Esophagus muscularis mucosa (tissue), 4 donors: ENCODE measurements at regions not wholly inside any gene's neighbourhood (a gene's known extent, or its start where the extent isn't known, plus 50 kb on each side); places are given as distances from the start of the nearest gene placed in this dataset.
"Not testable (repeated sequence)": the region's sequence is repeated elsewhere in the genome, so short reads cannot be mapped to it uniquely, and the experiment has no call there.

ENCODE experiments used
- DNase-seq: peaks from one replicate; pipeline ENCODE4 v3.0.0-alpha.2; 2017; ENCODE audit errors: extremely low spot score
- H3K27ac ChIP-seq, 4 donors: fragments of 200-600 bp; sonication (generic); replicated peaks in 1 of 4; 1 replicate in 3 of 4; 2 replicates in 1 of 4; pipeline ENCODE4 v1.5.1; 2016 to 2019; ENCODE audit warnings: mild to moderate bottlenecking in 1 of 4
- H3K27me3 ChIP-seq, 4 donors: fragments of 200-600 bp; sonication (generic); one replicate each; pipeline versions ENCODE4 v1.5.1 to v1.6.0; 2016 to 2019
- H3K36me3 ChIP-seq, 4 donors: fragments of 200-600 bp; sonication (generic); one replicate each; pipeline ENCODE4 v1.5.1; 2016 to 2019
- H3K4me1 ChIP-seq, 4 donors: fragments of 200-600 bp; sonication (generic); one replicate each; pipeline ENCODE4 v1.5.1; 2016 to 2019
- H3K4me3 ChIP-seq, 4 donors: fragments of 200-600 bp; sonication (generic); 1 replicate in 2 of 4; 2 replicates in 2 of 4; pipeline ENCODE4 v1.5.1; 2016 to 2019; ENCODE audit warnings: mild to moderate bottlenecking in 4 of 4, moderate library complexity in 1 of 4
- H3K9me3 ChIP-seq, 4 donors: fragments of 200-600 bp; sonication (generic); 1 replicate in 3 of 4; 2 replicates in 1 of 4; pipeline ENCODE4 v1.5.1; 2016 to 2019
- EP300 ChIP-seq: sonication (generic); formaldehyde crosslinking; IDR thresholded peaks from one replicate; pipeline ENCODE4 v1.6.1; 2017; ENCODE audit warnings: antibody characterized with exemption
- POLR2A ChIP-seq: fragments of 450-650 bp; IDR thresholded peaks from one replicate; pipeline ENCODE4 v1.6.1; 2017; ENCODE audit warnings: antibody characterized with exemption, moderate library complexity, mild to moderate bottlenecking, low read depth
- POLR2AphosphoS5 ChIP-seq, 2 donors: sonication (generic); formaldehyde crosslinking; IDR thresholded peaks; one replicate each; pipeline ENCODE4 v1.6.1; 2017; ENCODE audit warnings: antibody characterized with exemption in 2 of 2
- WGBS: methylation state at CpG from one replicate; pipeline ENCODE4 v1.1.5; 2018; 5-methylcytosine and 5-hydroxymethylcytosine counted together
- intact Hi-C: fragments of 100-400 bp; cut with DNase I; formaldehyde crosslinking; loops from one replicate; pipeline ENCODE4 v1.15.1; 2023
- TF ChIP-seq, protein P1 (sequence below), 3 experiments: fragments of 200-600 bp in 2 of 3; fragments of 450-650 bp in 1 of 3; sonication (generic) in 2 of 3; IDR thresholded peaks; one replicate each; pipeline ENCODE4 v1.5.1; 2017 to 2019; ENCODE audit warnings: antibody characterized with exemption in 3 of 3, mild to moderate bottlenecking in 2 of 3, moderate library complexity in 1 of 3

- H3K4me3 ChIP-seq = no peak overlapping the region
- intact Hi-C loops = no loop called here
- TF ChIP-seq, protein P1, sequence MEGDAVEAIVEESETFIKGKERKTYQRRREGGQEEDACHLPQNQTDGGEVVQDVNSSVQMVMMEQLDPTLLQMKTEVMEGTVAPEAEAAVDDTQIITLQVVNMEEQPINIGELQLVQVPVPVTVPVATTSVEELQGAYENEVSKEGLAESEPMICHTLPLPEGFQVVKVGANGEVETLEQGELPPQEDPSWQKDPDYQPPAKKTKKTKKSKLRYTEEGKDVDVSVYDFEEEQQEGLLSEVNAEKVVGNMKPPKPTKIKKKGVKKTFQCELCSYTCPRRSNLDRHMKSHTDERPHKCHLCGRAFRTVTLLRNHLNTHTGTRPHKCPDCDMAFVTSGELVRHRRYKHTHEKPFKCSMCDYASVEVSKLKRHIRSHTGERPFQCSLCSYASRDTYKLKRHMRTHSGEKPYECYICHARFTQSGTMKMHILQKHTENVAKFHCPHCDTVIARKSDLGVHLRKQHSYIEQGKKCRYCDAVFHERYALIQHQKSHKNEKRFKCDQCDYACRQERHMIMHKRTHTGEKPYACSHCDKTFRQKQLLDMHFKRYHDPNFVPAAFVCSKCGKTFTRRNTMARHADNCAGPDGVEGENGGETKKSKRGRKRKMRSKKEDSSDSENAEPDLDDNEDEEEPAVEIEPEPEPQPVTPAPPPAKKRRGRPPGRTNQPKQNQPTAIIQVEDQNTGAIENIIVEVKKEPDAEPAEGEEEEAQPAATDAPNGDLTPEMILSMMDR (IDR thresholded peaks at IDR 0.05) = no peak
- TF ChIP-seq POLR2A = no peak
- TF ChIP-seq POLR2AphosphoS5 (IDR thresholded peaks at IDR 0.05) = no peak
- no peak for TF ChIP-seq EP300
- no peaks in the 10 kb centered on the region for H3K27me3 ChIP-seq
- no peak for DNase-seq
- no peak overlapping the region for H3K27ac ChIP-seq
- no peaks in the 10 kb centered on the region for H3K9me3 ChIP-seq
- H3K4me1 ChIP-seq = no peaks in the 10 kb centered on the region
- no peaks in the 10 kb centered on the region for H3K36me3 ChIP-seq
Observed at GRCh38 chr18:68391801-68392200, 323.1 kb downstream of the TMX3 start.

DNA sequence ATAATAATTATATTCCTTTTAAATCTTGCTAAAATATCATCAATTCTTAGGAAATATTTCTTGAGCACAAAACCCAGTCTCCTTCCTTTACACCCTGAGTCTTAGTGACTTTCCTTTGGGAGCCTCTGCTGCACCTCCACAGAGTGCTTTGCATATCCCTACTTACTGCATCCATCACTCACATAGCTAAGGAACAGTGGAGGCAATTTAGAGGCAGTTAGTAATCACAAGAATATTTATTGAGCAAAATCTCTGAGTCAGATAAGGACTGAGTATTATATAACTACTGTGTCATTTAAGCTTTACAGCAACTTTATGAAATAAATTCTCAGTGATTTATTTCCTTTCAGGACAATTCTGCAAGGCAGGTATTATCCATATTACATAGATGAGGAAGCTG, 327.7 kb downstream of the TMX3 start:
- no peaks in the 10 kb centered on the region for H3K27me3 ChIP-seq
- intact Hi-C loops = no loop called here
- H3K27ac ChIP-seq = no peak overlapping the region
- peaks cover 0 to 3% (median 0%) of the 10 kb centered on the region in 4 donors for H3K9me3 ChIP-seq
- no peaks in the 10 kb centered on the region for H3K4me1 ChIP-seq
- no peak for DNase-seq
- H3K36me3 ChIP-seq = no peaks in the 10 kb centered on the region
- no peak for TF ChIP-seq POLR2A
- H3K4me3 ChIP-seq = no peak overlapping the region

DNA sequence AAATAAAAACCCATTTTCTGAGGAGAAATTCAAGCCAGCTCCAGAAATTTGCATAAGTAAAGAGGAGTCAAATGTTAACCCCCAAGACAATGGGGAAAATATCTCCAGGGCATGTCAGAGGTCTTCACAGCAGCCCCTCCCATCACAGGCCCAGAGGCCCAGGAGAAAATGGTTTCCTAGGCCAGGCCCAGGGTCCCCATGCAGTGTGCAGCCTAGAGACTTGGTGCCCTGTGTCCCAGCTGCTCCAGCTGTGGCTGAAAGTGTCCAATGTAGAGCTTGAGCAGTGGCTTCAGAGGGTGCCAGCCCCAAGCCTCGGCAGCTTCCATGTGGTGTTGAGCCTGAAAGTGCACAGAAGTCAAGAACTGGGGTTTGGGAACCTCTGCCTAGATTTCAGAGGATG, 330.9 kb downstream of the TMX3 start:
- H3K9me3 ChIP-seq, intact Hi-C loops, H3K4me1 ChIP-seq, H3K4me3 ChIP-seq, H3K36me3 ChIP-seq, DNase-seq, H3K27me3 ChIP-seq, H3K27ac ChIP-seq: not testable (repeated sequence)
- WGBS = 100% methylated on average over 1 of the region's 1 CpG

GRCh38 chr18:68376926-68377325, 338.0 kb downstream of the TMX3 start:
- Histone ChIP-seq H3K4me1 (no peaks in the 10 kb centered on the region), H3K27me3 (no peaks in the 10 kb centered on the region), H3K4me3 (no peak overlapping the region), H3K9me3 (no peaks in the 10 kb centered on the region), H3K27ac (no peak overlapping the region), H3K36me3 (no peaks in the 10 kb centered on the region)
- intact Hi-C loops = no loop called here
- TF ChIP-seq POLR2A = no peak
- no peak for TF ChIP-seq EP300
- TF ChIP-seq POLR2AphosphoS5 (IDR thresholded peaks at IDR 0.05) = no peak
- TF ChIP-seq, protein P1 (IDR thresholded peaks at IDR 0.05) = no peak
- DNase-seq = no peak

GRCh38 chr18:68362907-68363306, 352.0 kb downstream of the TMX3 start:
- 84% methylated on average over 5 of the region's 5 CpGs for WGBS
- intact Hi-C loops = no loop called here

GRCh38 chr18:68355637-68356036, 359.3 kb downstream of the TMX3 start:
- Histone ChIP-seq H3K36me3 (no peaks in the 10 kb centered on the region), H3K4me1 (no peaks in the 10 kb centered on the region), H3K27me3 (peaks cover 0 to 3% (median 0%) of the 10 kb centered on the region in 4 donors), H3K4me3 (no peak overlapping the region), H3K27ac (no peak overlapping the region), H3K9me3 (peaks cover 0 to 10% (median 3%) of the 10 kb centered on the region in 4 donors)
- TF ChIP-seq POLR2A = no peak
- no peak for TF ChIP-seq EP300
- TF ChIP-seq, protein P1 (IDR thresholded peaks at IDR 0.05) = no peak
- TF ChIP-seq POLR2AphosphoS5 (IDR thresholded peaks at IDR 0.05) = no peak
- no peak for DNase-seq
- intact Hi-C loops = no loop called here
- 40% methylated on average over 3 of the region's 3 CpGs for WGBS

More at GRCh38 chr18:68362907-68363306, 352.0 kb downstream of the TMX3 start:
- TF ChIP-seq POLR2AphosphoS5 (IDR thresholded peaks at IDR 0.05) = no peak
- TF ChIP-seq, protein P1 (IDR thresholded peaks at IDR 0.05) = no peak
- no peak for TF ChIP-seq POLR2A
- TF ChIP-seq EP300 = no peak
- Histone ChIP-seq H3K4me1 (no peaks in the 10 kb centered on the region), H3K27ac (no peak overlapping the region), H3K9me3 (no peaks in the 10 kb centered on the region), H3K4me3 (no peak overlapping the region), H3K36me3 (no peaks in the 10 kb centered on the region), H3K27me3 (no peaks in the 10 kb centered on the region)
- no peak for DNase-seq
